AG09319 (cell line): ENCODE measurements at regions not wholly inside any gene's neighbourhood (a gene's known extent, or its start where the extent isn't known, plus 50 kb on each side); places are given as distances from the start of the nearest gene placed in this dataset.

ENCODE experiments used
- DNase-seq: peaks from one replicate; pipeline ENCODE4 v3.0.0-alpha.2; 2010; ENCODE audit warnings: low read depth; ENCODE audit errors: extremely low read depth
- TF ChIP-seq, protein P1 (sequence below): IDR thresholded peaks from 2 replicates; pipeline ENCODE4 v1.5.1; 2011; ENCODE audit warnings: low read depth, mild to moderate bottlenecking, inconsistent platforms, low read length, moderate library complexity

GRCh38 chr4:176924238-176924637, 131.5 kb upstream of the VEGFC start:
- TF ChIP-seq, protein P1, sequence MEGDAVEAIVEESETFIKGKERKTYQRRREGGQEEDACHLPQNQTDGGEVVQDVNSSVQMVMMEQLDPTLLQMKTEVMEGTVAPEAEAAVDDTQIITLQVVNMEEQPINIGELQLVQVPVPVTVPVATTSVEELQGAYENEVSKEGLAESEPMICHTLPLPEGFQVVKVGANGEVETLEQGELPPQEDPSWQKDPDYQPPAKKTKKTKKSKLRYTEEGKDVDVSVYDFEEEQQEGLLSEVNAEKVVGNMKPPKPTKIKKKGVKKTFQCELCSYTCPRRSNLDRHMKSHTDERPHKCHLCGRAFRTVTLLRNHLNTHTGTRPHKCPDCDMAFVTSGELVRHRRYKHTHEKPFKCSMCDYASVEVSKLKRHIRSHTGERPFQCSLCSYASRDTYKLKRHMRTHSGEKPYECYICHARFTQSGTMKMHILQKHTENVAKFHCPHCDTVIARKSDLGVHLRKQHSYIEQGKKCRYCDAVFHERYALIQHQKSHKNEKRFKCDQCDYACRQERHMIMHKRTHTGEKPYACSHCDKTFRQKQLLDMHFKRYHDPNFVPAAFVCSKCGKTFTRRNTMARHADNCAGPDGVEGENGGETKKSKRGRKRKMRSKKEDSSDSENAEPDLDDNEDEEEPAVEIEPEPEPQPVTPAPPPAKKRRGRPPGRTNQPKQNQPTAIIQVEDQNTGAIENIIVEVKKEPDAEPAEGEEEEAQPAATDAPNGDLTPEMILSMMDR, result no peak

DNA sequence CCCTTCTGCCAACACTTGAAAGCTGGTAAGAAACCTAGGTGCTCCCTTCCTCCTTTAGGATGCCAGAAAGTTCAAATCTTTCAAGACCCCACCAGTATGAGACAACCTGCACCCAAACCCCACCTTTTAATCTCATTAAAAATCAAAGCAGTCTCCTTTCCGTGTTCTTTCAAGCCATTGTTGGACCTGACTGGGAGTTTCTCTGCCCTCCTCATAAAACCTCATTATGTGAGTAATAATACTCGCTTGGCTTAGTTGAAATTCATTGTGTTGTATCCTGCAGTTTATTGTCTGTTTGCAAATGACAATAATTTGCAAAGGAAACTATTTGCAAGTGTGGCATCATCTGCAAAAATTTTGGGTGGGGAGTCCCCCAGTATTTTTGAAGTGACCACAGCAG, 133.2 kb upstream of the VEGFC start:
- TF ChIP-seq, protein P1, result no peak
- DNase-seq, result no peak

More at GRCh38 chr4:176924238-176924637, 131.5 kb upstream of the VEGFC start:
- no peak for DNase-seq

GRCh38 chr4:176927117-176927516, 134.4 kb upstream of the VEGFC start:
- TF ChIP-seq, protein P1, result no peak
- no peak for DNase-seq

DNA sequence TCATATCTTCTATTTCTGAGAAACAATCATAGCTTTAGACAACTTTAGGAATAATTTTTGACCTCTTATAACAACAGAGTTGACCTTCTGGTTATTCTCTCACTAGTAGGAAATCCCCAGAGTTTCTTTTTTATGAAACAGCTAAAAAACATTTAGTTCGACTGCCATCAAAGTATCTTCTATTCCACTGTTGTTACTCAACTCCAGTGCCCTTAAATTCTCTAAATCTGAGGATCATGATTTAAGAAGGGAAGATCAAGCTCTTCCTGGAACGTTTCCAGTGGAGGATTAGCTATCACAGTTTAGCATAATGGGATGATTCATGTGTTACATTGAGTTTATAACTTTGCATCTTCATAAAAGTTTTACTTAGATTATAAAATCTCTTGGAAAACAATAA, 134.9 kb upstream of the VEGFC start:
- DNase-seq, result peak; percentile 80
- TF ChIP-seq, protein P1, result no peak

DNA sequence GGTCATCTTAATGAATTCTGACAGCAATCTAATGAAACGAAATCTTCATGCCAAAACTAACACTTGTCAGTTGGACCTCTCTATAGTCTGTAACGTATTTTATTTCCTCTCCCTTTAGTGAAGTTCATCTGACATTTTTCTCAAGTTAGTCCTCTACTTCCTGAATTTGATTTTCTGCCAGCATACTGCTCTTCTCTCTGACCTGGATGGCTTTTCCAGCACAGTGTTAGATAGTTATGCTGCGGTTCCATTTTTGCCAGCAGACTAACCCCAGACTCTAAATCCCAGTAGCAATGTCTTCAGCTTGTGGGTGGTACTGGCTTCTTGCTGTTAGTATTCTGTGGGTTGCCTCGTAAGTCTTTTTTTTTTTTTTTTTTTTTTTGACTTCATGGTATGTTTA, 146.7 kb upstream of the VEGFC start:
- TF ChIP-seq, protein P1, result no peak
- no peak for DNase-seq

GRCh38 chr4:176945334-176945733, 152.6 kb upstream of the VEGFC start:
- TF ChIP-seq, protein P1, result no peak
- no peak for DNase-seq

GRCh38 chr4:176949029-176949428, 156.3 kb upstream of the VEGFC start:
- TF ChIP-seq, protein P1, result no peak
- DNase-seq, result no peak

- TF ChIP-seq, protein P1, result no peak
- no peak for DNase-seq
These were observed 160.3 kb upstream of the VEGFC start for GRCh38 chr4:176953021-176953420.
